ENCODE measurements at regions not wholly inside any gene's neighbourhood (a gene's known extent, or its start where the extent isn't known, plus 50 kb on each side); places are given as distances from the start of the nearest gene placed in this dataset.

DNA sequence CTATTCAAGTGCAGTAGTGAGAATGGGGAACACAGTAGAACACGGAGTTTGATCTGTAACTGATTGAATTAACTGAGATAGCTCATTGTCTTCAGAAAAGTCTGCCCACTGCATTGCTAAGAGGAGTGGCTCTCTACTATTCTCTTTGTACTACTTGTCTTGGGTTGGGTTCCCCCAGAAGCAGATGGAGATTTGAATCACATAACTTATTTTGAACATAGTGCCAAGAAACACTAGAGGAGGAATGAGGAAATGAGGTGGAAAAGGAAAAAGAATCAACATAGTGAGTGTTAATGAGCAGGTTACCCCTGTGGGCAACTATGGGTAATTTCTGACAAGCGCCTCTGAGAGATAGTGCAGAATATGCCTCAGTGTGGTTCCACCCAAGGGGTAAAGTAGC, 362.7 kb downstream of the STIM2 start:
- H3K27ac ChIP-seq: no peak overlapping the region
- no peak overlapping the region for H3K4me2 ChIP-seq (ENCODE audit: unreplicated experiment)
- H3K36me3 ChIP-seq (ENCODE audit: low read depth): no peaks in the 10 kb centered on the region
- H3K9me3 ChIP-seq (ENCODE audit: low read depth): no peaks in the 10 kb centered on the region
- no peaks in the 10 kb centered on the region for H3K27me3 ChIP-seq (replicated peaks; ENCODE audit: insufficient read depth)
- H3K9me2 ChIP-seq (ENCODE audit: insufficient read depth): no peaks in the 10 kb centered on the region
- H3F3A ChIP-seq (ENCODE audit: insufficient read depth): peaks cover 21% of the 10 kb centered on the region
- no peaks in the 10 kb centered on the region for H4K20me1 ChIP-seq (ENCODE audit: insufficient read depth)
- no peak overlapping the region for H2AFZ ChIP-seq
- 62 to 64% methylated on average over 2 of the region's 2 CpGs for WGBS, 2 experiments (ENCODE audit: low coverage in 1 of 2, low lambda C conversion rate in 2 of 2, missing lambda C conversion rate in 2 of 2)
- no peak for DNase-seq
- H3K4me3 ChIP-seq: no peak overlapping the region
- in situ Hi-C loops (cut with MboI): no loop called here
- H3K79me2 ChIP-seq (ENCODE audit: insufficient read depth): no peaks in the 10 kb centered on the region
- TF ChIP-seq EZH2 (IDR thresholded peaks at IDR 0.05; ENCODE audit: insufficient read depth, poor library complexity, severe bottlenecking) (no peak), EZH2phosphoT487 (IDR thresholded peaks at IDR 0.05; ENCODE audit: insufficient read depth, low read depth) (no peak)
- H3K4me1 ChIP-seq (ENCODE audit: insufficient read depth): peaks cover 16% of the 10 kb centered on the region
- no peak overlapping the region for H3K9ac ChIP-seq

DNA sequence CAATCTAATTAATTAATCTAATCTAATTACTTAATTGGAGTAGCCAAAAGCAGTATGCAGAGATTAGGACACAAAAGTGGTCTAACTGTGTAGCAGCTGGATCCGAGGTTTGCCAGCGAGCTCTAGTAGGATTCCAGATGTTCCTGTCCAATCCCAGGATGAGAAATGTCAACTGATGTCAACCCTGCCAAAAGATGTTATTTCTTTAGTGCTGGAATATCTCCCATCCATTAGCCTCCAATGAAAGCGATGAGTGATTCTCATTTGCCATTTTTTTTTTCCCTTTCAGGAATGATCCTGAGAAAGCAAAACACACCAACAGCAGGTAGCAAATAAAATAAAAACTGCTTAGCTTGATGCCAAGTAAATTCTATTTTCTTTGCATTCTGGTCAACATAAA, 372.9 kb downstream of the STIM2 start:
- H3F3A ChIP-seq (ENCODE audit: insufficient read depth): no peaks in the 10 kb centered on the region
- WGBS, 2 experiments (ENCODE audit: low coverage in 1 of 2, low lambda C conversion rate in 2 of 2, missing lambda C conversion rate in 2 of 2): 18 to 21% methylated on average over 3 of the region's 3 CpGs
- H3K27me3 ChIP-seq (replicated peaks; ENCODE audit: insufficient read depth): no peaks in the 10 kb centered on the region
- H2AFZ ChIP-seq: no peak overlapping the region
- DNase-seq: no peak
- no peak overlapping the region for H3K9ac ChIP-seq
- no peaks in the 10 kb centered on the region for H3K79me2 ChIP-seq (ENCODE audit: insufficient read depth)
- no peaks in the 10 kb centered on the region for H3K4me1 ChIP-seq (ENCODE audit: insufficient read depth)
- H3K4me2 ChIP-seq (ENCODE audit: unreplicated experiment): no peak overlapping the region
- no peaks in the 10 kb centered on the region for H3K36me3 ChIP-seq (ENCODE audit: low read depth)
- in situ Hi-C loops (cut with MboI): no loop called here
- no peaks in the 10 kb centered on the region for H3K9me2 ChIP-seq (ENCODE audit: insufficient read depth)
- H3K9me3 ChIP-seq (ENCODE audit: low read depth): no peaks in the 10 kb centered on the region
- TF ChIP-seq EZH2 (IDR thresholded peaks at IDR 0.05; ENCODE audit: insufficient read depth, poor library complexity, severe bottlenecking) (no peak), EZH2phosphoT487 (IDR thresholded peaks at IDR 0.05; ENCODE audit: insufficient read depth, low read depth) (no peak)
- H4K20me1 ChIP-seq (ENCODE audit: insufficient read depth): no peaks in the 10 kb centered on the region
- no peak overlapping the region for H3K4me3 ChIP-seq
- H3K27ac ChIP-seq: no peak overlapping the region

DNA sequence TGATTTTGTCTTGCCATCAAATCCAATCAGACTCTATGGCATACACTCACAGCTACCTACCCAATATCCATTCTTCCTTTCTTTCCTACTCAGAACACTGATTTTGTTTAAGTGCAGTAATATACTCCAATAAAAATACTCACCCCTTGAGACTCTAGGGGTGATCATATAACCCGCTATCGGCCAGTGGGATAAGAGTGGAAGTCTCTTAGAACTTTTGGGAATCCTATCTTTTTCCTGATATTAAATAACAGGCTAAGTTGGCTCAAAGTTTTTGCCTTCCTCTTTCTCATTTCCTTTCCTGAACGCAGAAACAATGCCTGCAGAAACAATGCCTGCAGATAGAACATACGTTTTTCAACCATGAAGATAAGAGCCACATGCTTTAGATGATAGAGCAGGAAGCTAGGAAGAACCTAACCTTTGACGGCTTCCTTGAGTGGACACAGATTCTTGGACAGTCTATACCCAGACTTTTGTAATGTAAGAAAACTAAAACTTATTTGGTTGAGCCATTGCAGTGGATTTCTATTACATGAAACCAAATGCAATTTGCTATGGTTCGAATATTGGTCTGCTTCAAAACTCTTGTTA, 373.8 kb downstream of the STIM2 start:
- H3K79me2 ChIP-seq (ENCODE audit: insufficient read depth): no peaks in the 10 kb centered on the region
- no peak for DNase-seq
- no peaks in the 10 kb centered on the region for H3K27me3 ChIP-seq (replicated peaks; ENCODE audit: insufficient read depth)
- no peak overlapping the region for H3K27ac ChIP-seq
- no peak overlapping the region for H3K4me3 ChIP-seq
- peaks cover 4% of the 10 kb centered on the region; the same call in 1 of the 2 replicates for H3K4me1 ChIP-seq (ENCODE audit: insufficient read depth)
- H3K9me2 ChIP-seq (ENCODE audit: insufficient read depth): no peaks in the 10 kb centered on the region
- no peaks in the 10 kb centered on the region; the same call in 1 of the 2 replicates for H3F3A ChIP-seq (ENCODE audit: insufficient read depth)
- TF ChIP-seq EZH2 (IDR thresholded peaks at IDR 0.05; ENCODE audit: insufficient read depth, poor library complexity, severe bottlenecking) (no peak), EZH2phosphoT487 (IDR thresholded peaks at IDR 0.05; ENCODE audit: insufficient read depth, low read depth) (no peak)
- no peaks in the 10 kb centered on the region for H4K20me1 ChIP-seq (ENCODE audit: insufficient read depth)
- H3K4me2 ChIP-seq (ENCODE audit: unreplicated experiment): no peak overlapping the region
- H2AFZ ChIP-seq: no peak overlapping the region
- in situ Hi-C loops (cut with MboI): no loop called here
- H3K9me3 ChIP-seq (ENCODE audit: low read depth): no peaks in the 10 kb centered on the region
- no peaks in the 10 kb centered on the region for H3K36me3 ChIP-seq (ENCODE audit: low read depth)
- WGBS, 2 experiments (ENCODE audit: low coverage in 1 of 2, low lambda C conversion rate in 2 of 2, missing lambda C conversion rate in 2 of 2): 38 to 45% methylated on average over 6 of the region's 6 CpGs
- H3K9ac ChIP-seq: no peak overlapping the region

DNA sequence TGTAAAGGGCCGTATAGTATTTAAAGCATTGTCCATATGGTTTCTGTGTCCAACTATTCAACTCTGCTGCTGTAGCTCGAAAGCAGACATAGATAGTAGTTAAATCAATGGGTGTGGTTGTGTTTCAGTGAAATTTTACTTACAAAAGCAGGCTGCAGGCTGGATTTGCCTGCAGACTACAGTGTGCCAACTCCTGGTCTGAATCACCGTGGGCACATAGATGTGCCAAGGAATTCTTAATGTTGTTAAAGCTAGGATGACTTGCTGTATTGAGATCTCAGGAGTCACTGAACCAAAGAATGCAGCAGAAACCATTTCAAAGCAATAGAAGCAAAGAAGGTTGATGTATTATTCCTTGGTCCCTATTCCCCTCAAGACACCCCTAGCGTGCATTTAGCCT, 379.0 kb downstream of the STIM2 start:
- no peaks in the 10 kb centered on the region for H3K79me2 ChIP-seq (ENCODE audit: insufficient read depth)
- H2AFZ ChIP-seq: no peak overlapping the region
- no peaks in the 10 kb centered on the region for H4K20me1 ChIP-seq (ENCODE audit: insufficient read depth)
- no peaks in the 10 kb centered on the region for H3K27me3 ChIP-seq (replicated peaks; ENCODE audit: insufficient read depth)
- peak overlapping the region; percentile 54 for H3K4me2 ChIP-seq (ENCODE audit: unreplicated experiment)
- no peaks in the 10 kb centered on the region; the same call in 1 of the 2 replicates for H3F3A ChIP-seq (ENCODE audit: insufficient read depth)
- TF ChIP-seq EZH2phosphoT487 (IDR thresholded peaks at IDR 0.05; ENCODE audit: insufficient read depth, low read depth): no peak
- no peak for TF ChIP-seq EZH2 (IDR thresholded peaks at IDR 0.05; ENCODE audit: insufficient read depth, poor library complexity, severe bottlenecking)
- H3K4me1 ChIP-seq (ENCODE audit: insufficient read depth): peaks cover 10% of the 10 kb centered on the region
- peak overlapping the region; percentile 48 for H3K27ac ChIP-seq
- in situ Hi-C loops (cut with MboI): no loop called here
- H3K4me3 ChIP-seq: no peak overlapping the region
- no peak overlapping the region for H3K9ac ChIP-seq
- no peaks in the 10 kb centered on the region for H3K36me3 ChIP-seq (ENCODE audit: low read depth)
- no peaks in the 10 kb centered on the region for H3K9me2 ChIP-seq (ENCODE audit: insufficient read depth)
- peak; percentile 87 for DNase-seq
- WGBS, 2 experiments (ENCODE audit: low coverage in 1 of 2, low lambda C conversion rate in 2 of 2, missing lambda C conversion rate in 2 of 2): 19 to 22% methylated on average over 4 of the region's 4 CpGs
- H3K9me3 ChIP-seq (ENCODE audit: low read depth): no peaks in the 10 kb centered on the region

DNA sequence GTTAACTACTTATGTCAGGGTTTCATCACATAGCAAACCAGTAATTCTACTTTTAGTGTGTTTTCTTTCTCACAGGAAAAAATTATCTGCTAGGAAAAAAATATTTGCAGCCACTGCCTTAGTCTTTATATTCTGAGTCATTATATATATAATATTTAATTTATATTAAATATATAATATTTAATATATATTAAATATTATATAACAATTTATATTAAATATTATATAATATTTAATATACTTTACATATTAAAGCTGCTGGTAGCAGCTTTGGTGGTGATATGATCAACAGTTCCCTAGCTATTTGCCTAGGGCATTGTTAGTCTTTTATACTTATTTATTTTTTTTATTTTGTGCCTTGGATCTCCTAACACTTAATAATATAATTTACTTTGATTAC, 381.6 kb downstream of the STIM2 start:
- in situ Hi-C loops (cut with MboI): no loop called here
- Histone ChIP-seq H3K27me3 (replicated peaks; ENCODE audit: insufficient read depth) (no peaks in the 10 kb centered on the region), H3K9me3 (ENCODE audit: low read depth) (no peaks in the 10 kb centered on the region), H3K36me3 (ENCODE audit: low read depth) (no peaks in the 10 kb centered on the region), H3K4me1 (ENCODE audit: insufficient read depth) (peaks cover 14% of the 10 kb centered on the region), H3F3A (ENCODE audit: insufficient read depth) (peaks cover 10% of the 10 kb centered on the region; the same call in 1 of the 2 replicates), H3K4me2 (ENCODE audit: unreplicated experiment) (no peak overlapping the region), H3K79me2 (ENCODE audit: insufficient read depth) (no peaks in the 10 kb centered on the region), H3K9ac (no peak overlapping the region), H3K27ac (no peak overlapping the region), H4K20me1 (ENCODE audit: insufficient read depth) (no peaks in the 10 kb centered on the region), H3K9me2 (ENCODE audit: insufficient read depth) (no peaks in the 10 kb centered on the region), H2AFZ (no peak overlapping the region), H3K4me3 (no peak overlapping the region)
- TF ChIP-seq EZH2 (IDR thresholded peaks at IDR 0.05; ENCODE audit: insufficient read depth, poor library complexity, severe bottlenecking) (no peak), EZH2phosphoT487 (IDR thresholded peaks at IDR 0.05; ENCODE audit: insufficient read depth, low read depth) (no peak)
- no peak for DNase-seq
